Upper lobe of left lung (tissue), 6 donors: ENCODE measurements at regions not wholly inside any gene's neighbourhood (a gene's known extent, or its start where the extent isn't known, plus 50 kb on each side); places are given as distances from the start of the nearest gene placed in this dataset.

Source experiments
- ATAC-seq, 2 donors: fragments of 200-7000 bp; cut with Tn5 transposase; one replicate each; pipeline ENCODE4 v1.9.1; 2022; ENCODE audit warnings: mild to moderate bottlenecking in 2 of 2, moderate library complexity in 2 of 2; ENCODE audit not compliant: low FRiP score in 2 of 2
- DNase-seq, 2 donors: peaks; one replicate each; pipeline ENCODE4 v3.0.0-alpha.2; 2019 to 2020
- H3K27ac ChIP-seq, 4 donors: fragments of 200-600 bp; sonication (generic); one replicate each; pipeline ENCODE4 v1.5.1; 2016 to 2019
- H3K27me3 ChIP-seq, 4 donors: fragments of 200-600 bp; sonication (generic); one replicate each; pipeline ENCODE4 v1.5.1; 2017 to 2019
- H3K36me3 ChIP-seq, 4 donors: fragments of 200-600 bp; sonication (generic); one replicate each; pipeline ENCODE4 v1.5.1; 2016 to 2019
- H3K4me1 ChIP-seq, 4 donors: fragments of 200-600 bp; sonication (generic); one replicate each; pipeline ENCODE4 v1.5.1; 2018 to 2019
- H3K4me3 ChIP-seq, 4 donors: fragments of 200-600 bp; sonication (generic); one replicate each; pipeline ENCODE4 v1.5.1; 2017 to 2019; ENCODE audit warnings: mild to moderate bottlenecking in 2 of 4, moderate library complexity in 1 of 4
- H3K9me3 ChIP-seq, 4 donors: fragments of 200-600 bp; sonication (generic); one replicate each; pipeline ENCODE4 v1.5.1; 2018 to 2019
- CTCF ChIP-seq, 6 experiments: fragments of 450-650 bp in 4 of 6; fragments of 200-600 bp in 2 of 6; sonication (generic) in 2 of 6; IDR thresholded peaks; one replicate each; pipeline ENCODE4 v1.5.1; 2016 to 2019; ENCODE audit warnings: antibody characterized with exemption in 6 of 6
- EP300 ChIP-seq, 4 donors: sonication (generic); formaldehyde crosslinking; IDR thresholded peaks; one replicate each; pipeline ENCODE4 v1.5.1; 2017; ENCODE audit warnings: antibody characterized with exemption in 4 of 4, control low read depth in 2 of 4
- POLR2A ChIP-seq, 4 donors: fragments of 450-650 bp; IDR thresholded peaks; one replicate each; pipeline ENCODE4 v1.5.1; 2016 to 2017; ENCODE audit warnings: antibody characterized with exemption in 4 of 4, mild to moderate bottlenecking in 2 of 4
- POLR2AphosphoS5 ChIP-seq, 2 donors: sonication (generic); formaldehyde crosslinking; IDR thresholded peaks; one replicate each; pipeline ENCODE4 v1.5.1; 2017; ENCODE audit warnings: antibody characterized with exemption in 2 of 2
- WGBS, 2 donors: methylation state at CpG; one replicate each; pipeline ENCODE4 v1.1.5; 2017 to 2018; 5-methylcytosine and 5-hydroxymethylcytosine counted together
- donor health status: DM: no; HTN: no; CAD: no; lungs with moderate emphysema.
- donor health status: DM: no; HTN: yes; CAD: no; lungs with severe emphysema.

- H3K27me3 ChIP-seq, result no peaks in the 10 kb centered on the region
- 82 to 83% methylated on average over 10 of the region's 10 CpGs for WGBS, 2 donors
- H3K9me3 ChIP-seq, result no peaks in the 10 kb centered on the region
- peaks cover 0 to 2% (median 0%) of the 10 kb centered on the region in 4 donors for H3K4me1 ChIP-seq
- TF ChIP-seq EP300 (IDR thresholded peaks at IDR 0.05) (no peak), POLR2AphosphoS5 (IDR thresholded peaks at IDR 0.05) (no peak), POLR2A (IDR thresholded peaks at IDR 0.05) (no peak), CTCF (IDR thresholded peaks at IDR 0.05) (no peak)
- H3K27ac ChIP-seq, result no peak overlapping the region
- no peaks in the 10 kb centered on the region for H3K36me3 ChIP-seq
- DNase-seq, result no peak
- no peak overlapping the region for H3K4me3 ChIP-seq
- no peak for ATAC-seq
Measured at GRCh38 chr16:85992359-85992758, 93.4 kb downstream of the IRF8 start.

- Histone ChIP-seq H3K27me3 (no peaks in the 10 kb centered on the region), H3K4me1 (no peaks in the 10 kb centered on the region), H3K4me3 (no peak overlapping the region), H3K9me3 (no peaks in the 10 kb centered on the region), H3K36me3 (no peaks in the 10 kb centered on the region), H3K27ac (no peak overlapping the region)
- DNase-seq (no peak), ATAC-seq (no peak)
- 67 to 71% methylated on average over 2 of the region's 2 CpGs for WGBS, 2 donors
- no peak for TF ChIP-seq POLR2A (IDR thresholded peaks at IDR 0.05)
- TF ChIP-seq CTCF (IDR thresholded peaks at IDR 0.05), result no peak
- TF ChIP-seq EP300 (IDR thresholded peaks at IDR 0.05), result no peak
- no peak for TF ChIP-seq POLR2AphosphoS5 (IDR thresholded peaks at IDR 0.05)
Measured at GRCh38 chr16:85992779-85993178, 93.8 kb downstream of the IRF8 start.

- no peak overlapping the region for H3K4me3 ChIP-seq
- no peak overlapping the region for H3K27ac ChIP-seq
- ATAC-seq (no peak), DNase-seq (no peak)
- no peaks in the 10 kb centered on the region for H3K36me3 ChIP-seq
- no peaks in the 10 kb centered on the region for H3K9me3 ChIP-seq
- 85 to 89% methylated on average over 20 of the region's 20 CpGs for WGBS, 2 donors
- no peaks in the 10 kb centered on the region for H3K4me1 ChIP-seq
- no peak for TF ChIP-seq CTCF (IDR thresholded peaks at IDR 0.05)
- no peak for TF ChIP-seq POLR2AphosphoS5 (IDR thresholded peaks at IDR 0.05)
- no peaks in the 10 kb centered on the region for H3K27me3 ChIP-seq
Measured at GRCh38 chr16:85994492-85995490, 95.8 kb downstream of the IRF8 start.

GRCh38 chr16:85995541-85996423 lies 96.8 kb downstream of the IRF8 start:
- no peaks in the 10 kb centered on the region for H3K9me3 ChIP-seq
- H3K27me3 ChIP-seq, result no peaks in the 10 kb centered on the region
- H3K4me1 ChIP-seq, result no peaks in the 10 kb centered on the region
- ATAC-seq, result no peak
- H3K36me3 ChIP-seq, result no peaks in the 10 kb centered on the region
- TF ChIP-seq POLR2A (IDR thresholded peaks at IDR 0.05), result no peak
- no peak for TF ChIP-seq EP300 (IDR thresholded peaks at IDR 0.05)
- TF ChIP-seq CTCF (IDR thresholded peaks at IDR 0.05), result no peak
- TF ChIP-seq POLR2AphosphoS5 (IDR thresholded peaks at IDR 0.05), result no peak
- no peak overlapping the region for H3K27ac ChIP-seq
- 65 to 72% methylated on average over 27 of the region's 27 CpGs for WGBS, 2 donors
- peak overlapping the region in 2 of 4 donors; percentile 6 to 10 for H3K4me3 ChIP-seq
- no peak for DNase-seq
